GM12872 (cell line): ENCODE measurements at regions not wholly inside any gene's neighbourhood (a gene's known extent, or its start where the extent isn't known, plus 50 kb on each side); places are given as distances from the start of the nearest gene placed in this dataset.

Source experiments
- TF ChIP-seq, protein P1 (sequence below): IDR thresholded peaks from 3 replicates; pipeline ENCODE4 v1.5.1; 2011; ENCODE audit warnings: low read depth, mild to moderate bottlenecking, low read length, moderate library complexity; ENCODE audit not compliant: insufficient read depth

DNA sequence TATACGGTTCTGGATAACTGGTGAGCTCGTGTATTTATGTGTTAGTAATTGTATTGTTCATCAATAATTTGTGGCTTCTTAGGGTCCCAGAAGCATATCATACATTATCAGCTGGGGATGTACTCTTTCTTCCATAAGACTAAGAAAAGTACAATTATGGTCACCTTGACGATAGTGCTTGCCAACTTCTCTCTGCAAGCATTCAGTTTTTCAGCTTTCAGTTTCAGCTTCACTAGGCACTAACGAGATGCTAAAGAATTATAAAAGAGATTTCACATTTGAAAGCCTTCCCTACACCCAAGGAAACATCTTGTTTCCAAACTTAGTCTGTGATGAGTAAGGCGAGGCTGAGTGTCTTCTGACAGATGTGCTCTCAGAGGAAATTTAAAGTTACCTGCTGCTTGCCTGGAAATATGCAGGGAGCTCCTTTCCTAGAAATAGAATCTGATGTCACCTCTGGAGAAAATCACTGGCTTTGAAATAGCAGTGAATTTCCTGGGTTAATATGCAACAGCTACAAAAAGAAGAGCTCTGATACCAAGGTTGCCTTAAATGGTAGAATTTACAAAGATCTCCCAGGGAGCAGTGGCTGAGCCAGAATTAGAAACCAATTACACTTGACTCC, 1419.9 kb upstream of the TMEM132C start:
- TF ChIP-seq, protein P1, sequence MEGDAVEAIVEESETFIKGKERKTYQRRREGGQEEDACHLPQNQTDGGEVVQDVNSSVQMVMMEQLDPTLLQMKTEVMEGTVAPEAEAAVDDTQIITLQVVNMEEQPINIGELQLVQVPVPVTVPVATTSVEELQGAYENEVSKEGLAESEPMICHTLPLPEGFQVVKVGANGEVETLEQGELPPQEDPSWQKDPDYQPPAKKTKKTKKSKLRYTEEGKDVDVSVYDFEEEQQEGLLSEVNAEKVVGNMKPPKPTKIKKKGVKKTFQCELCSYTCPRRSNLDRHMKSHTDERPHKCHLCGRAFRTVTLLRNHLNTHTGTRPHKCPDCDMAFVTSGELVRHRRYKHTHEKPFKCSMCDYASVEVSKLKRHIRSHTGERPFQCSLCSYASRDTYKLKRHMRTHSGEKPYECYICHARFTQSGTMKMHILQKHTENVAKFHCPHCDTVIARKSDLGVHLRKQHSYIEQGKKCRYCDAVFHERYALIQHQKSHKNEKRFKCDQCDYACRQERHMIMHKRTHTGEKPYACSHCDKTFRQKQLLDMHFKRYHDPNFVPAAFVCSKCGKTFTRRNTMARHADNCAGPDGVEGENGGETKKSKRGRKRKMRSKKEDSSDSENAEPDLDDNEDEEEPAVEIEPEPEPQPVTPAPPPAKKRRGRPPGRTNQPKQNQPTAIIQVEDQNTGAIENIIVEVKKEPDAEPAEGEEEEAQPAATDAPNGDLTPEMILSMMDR: no peak

DNA sequence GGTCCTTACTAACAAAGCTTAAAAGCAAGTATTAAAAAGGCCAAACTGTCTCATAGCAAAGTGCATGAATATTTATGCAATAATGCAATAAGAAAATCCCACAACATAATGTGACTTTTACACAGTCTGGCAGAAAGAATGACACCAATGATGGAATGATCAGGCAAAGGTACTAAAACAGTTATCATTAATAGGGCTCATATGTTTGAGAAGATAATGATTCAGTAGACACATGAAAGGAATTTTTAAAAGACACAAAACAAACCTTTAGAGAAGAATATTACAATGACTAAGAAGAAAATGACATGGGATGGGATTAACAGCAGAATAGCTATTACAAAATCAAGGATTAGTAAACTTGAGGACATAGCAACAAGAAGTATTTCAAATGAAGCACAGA, 1411.2 kb upstream of the TMEM132C start:
- TF ChIP-seq, protein P1: no peak

DNA sequence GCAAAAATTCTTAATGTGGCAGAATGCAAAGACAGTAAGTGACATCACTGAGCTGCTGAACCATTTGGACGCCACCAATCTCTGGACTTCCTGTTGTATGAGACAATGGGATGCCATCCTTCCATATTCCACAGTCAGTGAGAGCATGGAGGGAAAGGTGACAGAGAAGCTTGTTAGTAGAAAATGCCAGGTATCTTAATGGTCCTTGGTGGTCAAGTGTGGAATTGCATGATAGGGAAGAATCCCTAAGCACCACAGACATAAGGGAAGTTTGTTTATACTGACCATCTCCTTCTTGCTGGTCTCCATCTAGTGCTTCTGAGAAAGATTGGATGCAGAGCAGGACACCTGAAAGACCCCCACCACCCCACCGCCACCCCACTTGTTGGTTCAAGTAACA, 1410.0 kb upstream of the TMEM132C start:
- TF ChIP-seq, protein P1: no peak

DNA sequence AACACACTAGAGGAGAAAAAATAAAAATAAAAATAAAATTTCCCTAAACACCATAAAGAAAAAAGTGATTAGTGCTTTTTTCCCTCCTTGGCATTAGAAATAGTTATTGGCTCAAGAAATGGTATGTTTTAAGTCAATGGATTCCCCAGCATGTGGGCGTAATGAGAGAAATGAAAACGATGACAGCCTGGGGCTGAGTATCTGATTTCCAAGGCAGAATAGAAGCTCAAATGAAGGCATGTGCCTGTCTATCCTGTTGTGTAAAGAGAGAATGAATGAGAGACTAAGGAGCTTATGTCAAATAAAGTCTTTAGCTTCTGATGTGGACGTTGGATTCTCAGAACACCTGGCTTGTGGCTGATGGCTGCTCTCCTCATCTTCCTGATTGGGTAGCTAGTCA, 1408.4 kb upstream of the TMEM132C start:
- TF ChIP-seq, protein P1: no peak

DNA sequence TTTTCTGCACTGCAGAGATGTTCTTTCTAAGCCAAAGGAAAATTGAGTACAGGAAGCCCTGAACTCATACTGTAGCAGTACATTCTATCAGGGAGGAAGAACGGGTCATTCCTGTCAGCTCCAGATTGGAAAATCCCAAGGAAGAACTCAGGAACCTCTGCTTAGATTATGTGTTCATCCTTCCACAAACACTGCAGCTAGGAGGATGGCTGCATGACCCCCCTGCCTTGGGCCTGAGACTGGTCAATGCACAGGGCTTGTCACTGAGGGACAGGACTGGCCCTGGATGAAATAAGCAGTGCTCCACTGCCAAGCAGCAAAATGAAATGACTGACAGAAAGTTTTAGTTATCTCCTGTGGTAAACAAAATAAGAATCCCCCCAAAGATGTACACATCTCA, 1406.8 kb upstream of the TMEM132C start:
- TF ChIP-seq, protein P1: no peak

DNA sequence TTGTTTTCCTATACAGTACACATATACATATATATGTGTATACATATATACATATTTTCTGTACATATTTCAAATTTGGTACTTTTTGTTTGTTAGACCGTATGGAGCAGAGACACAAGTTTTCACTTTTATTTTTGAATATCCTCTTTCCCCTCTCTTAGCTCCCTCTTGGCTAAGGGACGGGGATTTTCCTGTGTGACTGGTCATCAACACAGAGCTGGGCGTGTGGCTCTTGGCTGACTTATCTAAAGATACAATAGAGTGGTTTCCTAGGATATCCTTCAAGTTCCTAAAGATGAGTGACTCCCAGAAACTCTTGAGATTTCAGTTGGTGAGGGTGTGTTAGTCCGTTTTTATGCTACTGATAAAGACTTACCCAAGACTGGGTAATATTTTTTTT, 1404.5 kb upstream of the TMEM132C start:
- TF ChIP-seq, protein P1: no peak

DNA sequence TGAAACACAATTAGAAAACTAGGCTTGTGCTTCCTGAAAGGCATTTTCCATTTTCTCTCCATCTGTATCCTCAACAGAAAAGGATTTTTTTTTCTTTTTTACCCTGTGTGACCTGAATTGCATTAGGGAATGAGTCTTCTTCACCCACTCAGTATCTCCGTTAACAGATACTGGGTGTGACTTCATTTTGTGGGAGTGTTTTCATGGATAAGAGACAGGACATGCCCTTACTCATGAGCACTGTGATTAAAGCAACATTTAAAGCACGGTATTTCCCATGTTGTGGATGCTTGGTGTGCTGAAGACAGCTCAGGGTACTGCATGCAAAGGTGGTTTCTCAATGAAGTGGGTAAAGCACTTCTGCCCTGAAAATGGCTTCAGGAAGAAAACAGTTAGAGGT, 1397.3 kb upstream of the TMEM132C start:
- TF ChIP-seq, protein P1: no peak

DNA sequence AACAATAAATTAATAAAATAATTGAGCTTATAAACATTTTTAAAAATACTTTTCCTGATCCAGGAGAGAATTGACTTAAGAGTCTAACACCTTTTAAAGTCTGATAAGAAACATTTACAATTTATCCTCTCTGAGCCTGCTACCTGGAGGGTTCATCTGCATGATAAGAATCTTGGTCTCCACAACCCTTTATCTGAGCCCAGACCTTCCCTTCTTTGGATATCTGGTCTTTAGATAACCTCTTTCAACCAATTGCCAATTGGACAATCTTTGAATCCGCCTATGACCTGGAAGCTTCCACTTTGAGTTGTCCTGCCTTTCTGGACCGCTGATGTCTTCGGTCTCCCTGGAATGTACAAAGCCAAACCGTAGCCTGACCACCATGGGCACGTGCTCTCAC, 1393.3 kb upstream of the TMEM132C start:
- TF ChIP-seq, protein P1: no peak
